ENCODE measurements at regions not wholly inside any gene's neighbourhood (a gene's known extent, or its start where the extent isn't known, plus 50 kb on each side); places are given as distances from the start of the nearest gene placed in this dataset.

GRCh38 chr4:96630839-96631238 lies 790.9 kb downstream of the PDHA2 start:
- Histone ChIP-seq H2AFZ (ENCODE audit: low read depth, low read length, poor library complexity, severe bottlenecking) (no peak overlapping the region), H3K4me1 (ENCODE audit: control insufficient read depth in 1 of 2, insufficient read depth in 2 of 2, low read length in 2 of 2) (no peaks in the 10 kb centered on the region), H3K4me3 (replicated peaks in 1 of 2; ENCODE audit: low read depth in 1 of 2, low read length in 2 of 2) (no peak overlapping the region), H3K9me3 (ENCODE audit: control insufficient read depth in 1 of 2, insufficient read depth in 1 of 2, low read depth in 1 of 2, low read length in 2 of 2) (no peaks in the 10 kb centered on the region), H3K27ac (ENCODE audit: low read depth, low read length) (no peak overlapping the region), H3K27me3 (ENCODE audit: insufficient read depth, low read length) (no peaks in the 10 kb centered on the region), H4K20me1 (ENCODE audit: insufficient read depth) (no peaks in the 10 kb centered on the region), H3K9ac (ENCODE audit: low read length) (no peak overlapping the region), H3K79me2 (ENCODE audit: insufficient read depth, low read length) (no peaks in the 10 kb centered on the region), H3K4me2 (ENCODE audit: low read length) (no peak overlapping the region), H3K36me3 (ENCODE audit: control insufficient read depth in 1 of 2, insufficient read depth in 2 of 2, low read length in 2 of 2) (no peaks in the 10 kb centered on the region), H3K9me2 (ENCODE audit: insufficient read depth) (no peaks in the 10 kb centered on the region)
- ChIA-PET CTCF (no interaction called here), RAD21 (ENCODE audit: low non-redundant PET in 1 of 2, low total read pairs in 2 of 2, uncharacterized antibody in 2 of 2, unreplicated experiment in 2 of 2) (no interaction called here), POLR2A (no interaction called here)
- TF ChIP-seq EGR1 (IDR thresholded peaks at IDR 0.05; ENCODE audit: low read depth): no peak
- TF ChIP-seq ELF1 (IDR thresholded peaks at IDR 0.05; ENCODE audit: borderline replicate concordance, low read depth): no peak
- TF ChIP-seq CEBPB (IDR thresholded peaks at IDR 0.05; ENCODE audit: low read depth): no peak
- no peak for TF ChIP-seq POLR2A (IDR thresholded peaks at IDR 0.05; ENCODE audit: borderline replicate concordance, extremely low read depth, insufficient read depth, insufficient read length)
- TF ChIP-seq ATF3 (IDR thresholded peaks at IDR 0.05): no peak
- no peak for TF ChIP-seq ZNF274 (IDR thresholded peaks at IDR 0.05; ENCODE audit: low read depth, low read length)
- no peak for TF ChIP-seq SP1 (IDR thresholded peaks at IDR 0.05; ENCODE audit: low read depth)
- TF ChIP-seq EZH2 (IDR thresholded peaks at IDR 0.05): no peak
- no peak for TF ChIP-seq ZFX (IDR thresholded peaks at IDR 0.05)
- TF ChIP-seq CBX3 (IDR thresholded peaks at IDR 0.05; ENCODE audit: low read depth): no peak
- no peak for TF ChIP-seq POLR2AphosphoS5 (IDR thresholded peaks at IDR 0.05; ENCODE audit: low read depth, low read length)
- TF ChIP-seq TCF7L2 (IDR thresholded peaks at IDR 0.05; ENCODE audit: borderline replicate concordance, extremely low read depth, insufficient read depth, insufficient read length): no peak
- no peak for TF ChIP-seq EZH2phosphoT487 (IDR thresholded peaks at IDR 0.05; ENCODE audit: borderline replicate concordance)
- TF ChIP-seq SIN3A (IDR thresholded peaks at IDR 0.05; ENCODE audit: low read depth): no peak
- BruUV-seq (replicated peaks): no TSS peak
- DNase-seq (ENCODE audit: low read depth, low spot score): no peak
- intact Hi-C loops (cut with micrococcal nuclease): no loop called here
- no peak for ATAC-seq

- RAD21 ChIA-PET (ENCODE audit: low non-redundant PET in 1 of 2, low total read pairs in 2 of 2, uncharacterized antibody in 2 of 2, unreplicated experiment in 2 of 2): no interaction called here
- BruUV-seq (replicated peaks): no TSS peak
- CTCF ChIA-PET: no interaction called here
- no peak for TF ChIP-seq MAX (IDR thresholded peaks at IDR 0.05)
- TF ChIP-seq ATF3 (IDR thresholded peaks at IDR 0.05): no peak
- TF ChIP-seq EZH2phosphoT487 (IDR thresholded peaks at IDR 0.05; ENCODE audit: borderline replicate concordance): no peak
- no peak for TF ChIP-seq POLR2A (IDR thresholded peaks at IDR 0.05; ENCODE audit: borderline replicate concordance, extremely low read depth, insufficient read depth, insufficient read length)
- TF ChIP-seq ZBTB33 (IDR thresholded peaks at IDR 0.05; ENCODE audit: extremely low read depth, insufficient replicate concordance, low read length): no peak
- TF ChIP-seq JUND (IDR thresholded peaks at IDR 0.05): no peak
- TF ChIP-seq SRF (IDR thresholded peaks at IDR 0.05; ENCODE audit: low read depth): no peak
- TF ChIP-seq YY1 (IDR thresholded peaks at IDR 0.05; ENCODE audit: extremely low read depth, insufficient replicate concordance, low read depth, low read length): no peak
- TF ChIP-seq POLR2AphosphoS5 (IDR thresholded peaks at IDR 0.05; ENCODE audit: low read depth, low read length): no peak
Observed at GRCh38 chr4:96637971-96638412, 798.1 kb downstream of the PDHA2 start.

More at GRCh38 chr4:96637971-96638412, 798.1 kb downstream of the PDHA2 start:
- H3K4me1 ChIP-seq (ENCODE audit: control insufficient read depth in 1 of 2, insufficient read depth in 2 of 2, low read length in 2 of 2): no peaks in the 10 kb centered on the region
- H3K27me3 ChIP-seq (ENCODE audit: insufficient read depth, low read length): no peaks in the 10 kb centered on the region
- no peak for ATAC-seq
- H3K9ac ChIP-seq (ENCODE audit: low read length): no peak overlapping the region
- H3K36me3 ChIP-seq (ENCODE audit: control insufficient read depth in 1 of 2, insufficient read depth in 2 of 2, low read length in 2 of 2): no peaks in the 10 kb centered on the region
- no peaks in the 10 kb centered on the region for H3K79me2 ChIP-seq (ENCODE audit: insufficient read depth, low read length)
- no peak overlapping the region for H2AFZ ChIP-seq (ENCODE audit: low read depth, low read length, poor library complexity, severe bottlenecking)
- no peak for DNase-seq (ENCODE audit: low read depth, low spot score)
- no peak overlapping the region for H3K4me2 ChIP-seq (ENCODE audit: low read length)
- H3K9me3 ChIP-seq (ENCODE audit: control insufficient read depth in 1 of 2, insufficient read depth in 1 of 2, low read depth in 1 of 2, low read length in 2 of 2): no peaks in the 10 kb centered on the region
- intact Hi-C loops (cut with micrococcal nuclease): no loop called here
- POLR2A ChIA-PET: no interaction called here
- H3K4me3 ChIP-seq (replicated peaks in 1 of 2; ENCODE audit: low read depth in 1 of 2, low read length in 2 of 2): no peak overlapping the region
- no peaks in the 10 kb centered on the region for H3K9me2 ChIP-seq (ENCODE audit: insufficient read depth)
- no peak overlapping the region for H3K27ac ChIP-seq (ENCODE audit: low read depth, low read length)
- H4K20me1 ChIP-seq (ENCODE audit: insufficient read depth): no peaks in the 10 kb centered on the region
